Hindlimb muscle (tissue), 1 donor: ENCODE measurements at regions not wholly inside any gene's neighbourhood (a gene's known extent, or its start where the extent isn't known, plus 50 kb on each side); places are given as distances from the start of the nearest gene placed in this dataset.

ENCODE experiments used
- DNase-seq: peaks from one replicate; pipeline ENCODE4 v3.0.0-alpha.2; 2013

GRCh38 chr4:159445692-159446091 lies 342.8 kb downstream of the RAPGEF2 start:
- DNase-seq = no peak

- peak; percentile 59 for DNase-seq
These were observed 343.5 kb downstream of the RAPGEF2 start for GRCh38 chr4:159446266-159446976.

GRCh38 chr4:159447296-159447695 lies 344.4 kb downstream of the RAPGEF2 start:
- no peak for DNase-seq

- DNase-seq = no peak
These were observed 348.1 kb downstream of the RAPGEF2 start for GRCh38 chr4:159451006-159451405.

GRCh38 chr4:159455675-159456237 lies 352.9 kb downstream of the RAPGEF2 start:
- no peak for DNase-seq

- DNase-seq = no peak
These were observed 357.5 kb downstream of the RAPGEF2 start for GRCh38 chr4:159460371-159460770.

GRCh38 chr4:159463235-159463634 lies 360.4 kb downstream of the RAPGEF2 start:
- DNase-seq = no peak

- no peak for DNase-seq
These were observed 361.4 kb downstream of the RAPGEF2 start for GRCh38 chr4:159464302-159464701.

- DNase-seq = no peak
These were observed 374.0 kb downstream of the RAPGEF2 start for GRCh38 chr4:159476886-159477285.

GRCh38 chr4:159480826-159481225 lies 377.9 kb downstream of the RAPGEF2 start:
- no peak for DNase-seq

- no peak for DNase-seq
These were observed 379.1 kb downstream of the RAPGEF2 start for GRCh38 chr4:159481936-159482335.

- DNase-seq = no peak
These were observed 380.4 kb downstream of the RAPGEF2 start for GRCh38 chr4:159483110-159483781.

- no peak for DNase-seq
These were observed 381.2 kb downstream of the RAPGEF2 start for GRCh38 chr4:159483782-159484741.

GRCh38 chr4:159484864-159485263 lies 382.0 kb downstream of the RAPGEF2 start:
- no peak for DNase-seq

GRCh38 chr4:159487284-159487747 lies 384.4 kb downstream of the RAPGEF2 start:
- DNase-seq = peak; percentile 74

- no peak for DNase-seq
These were observed 386.8 kb downstream of the RAPGEF2 start for GRCh38 chr4:159489646-159490045.

GRCh38 chr4:159495515-159496236 lies 392.8 kb downstream of the RAPGEF2 start:
- no peak for DNase-seq

- DNase-seq = no peak
These were observed 393.4 kb downstream of the RAPGEF2 start for GRCh38 chr4:159496248-159496647.

- no peak for DNase-seq
These were observed 395.1 kb downstream of the RAPGEF2 start for GRCh38 chr4:159497936-159498335.

- DNase-seq = no peak
These were observed 395.7 kb downstream of the RAPGEF2 start for GRCh38 chr4:159498446-159499115.

- no peak for DNase-seq
These were observed 398.0 kb downstream of the RAPGEF2 start for GRCh38 chr4:159500861-159501260.
